ENCODE measurements at regions not wholly inside any gene's neighbourhood (a gene's known extent, or its start where the extent isn't known, plus 50 kb on each side); places are given as distances from the start of the nearest gene placed in this dataset.

DNA sequence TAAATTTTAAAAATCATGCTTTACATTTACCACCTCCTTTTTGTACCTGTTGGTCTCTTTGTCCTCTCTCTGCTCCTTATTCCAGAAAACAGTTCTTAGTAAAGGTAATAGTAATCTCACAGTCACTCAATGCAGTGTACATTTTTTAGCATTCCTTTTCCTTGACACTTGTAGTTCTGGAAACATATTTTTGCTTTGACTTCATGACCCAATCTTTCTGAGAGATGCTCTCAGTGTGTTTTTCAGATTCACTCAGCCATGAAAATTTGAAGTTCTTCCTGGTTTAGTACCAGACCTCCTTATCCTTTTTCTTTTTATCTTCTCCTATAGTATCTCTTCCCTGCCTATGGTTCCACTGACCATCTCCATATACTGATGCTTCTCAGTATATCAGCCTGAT is 747.5 kb upstream of the ZEB2 start:
- TF ChIP-seq, protein P1, sequence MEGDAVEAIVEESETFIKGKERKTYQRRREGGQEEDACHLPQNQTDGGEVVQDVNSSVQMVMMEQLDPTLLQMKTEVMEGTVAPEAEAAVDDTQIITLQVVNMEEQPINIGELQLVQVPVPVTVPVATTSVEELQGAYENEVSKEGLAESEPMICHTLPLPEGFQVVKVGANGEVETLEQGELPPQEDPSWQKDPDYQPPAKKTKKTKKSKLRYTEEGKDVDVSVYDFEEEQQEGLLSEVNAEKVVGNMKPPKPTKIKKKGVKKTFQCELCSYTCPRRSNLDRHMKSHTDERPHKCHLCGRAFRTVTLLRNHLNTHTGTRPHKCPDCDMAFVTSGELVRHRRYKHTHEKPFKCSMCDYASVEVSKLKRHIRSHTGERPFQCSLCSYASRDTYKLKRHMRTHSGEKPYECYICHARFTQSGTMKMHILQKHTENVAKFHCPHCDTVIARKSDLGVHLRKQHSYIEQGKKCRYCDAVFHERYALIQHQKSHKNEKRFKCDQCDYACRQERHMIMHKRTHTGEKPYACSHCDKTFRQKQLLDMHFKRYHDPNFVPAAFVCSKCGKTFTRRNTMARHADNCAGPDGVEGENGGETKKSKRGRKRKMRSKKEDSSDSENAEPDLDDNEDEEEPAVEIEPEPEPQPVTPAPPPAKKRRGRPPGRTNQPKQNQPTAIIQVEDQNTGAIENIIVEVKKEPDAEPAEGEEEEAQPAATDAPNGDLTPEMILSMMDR (IDR thresholded peaks at IDR 0.05; ENCODE audit: unreplicated experiment) = no peak
- no TSS peak for BruUV-seq (replicated peaks)
- ChIA-PET POLR2A (no interaction called here), CTCF (no interaction called here)
- Mint-ChIP-seq H3K27me3 (ENCODE audit: insufficient read depth, unreplicated experiment) (no peaks in the 10 kb centered on the region), H3K36me3 (ENCODE audit: insufficient read depth, unreplicated experiment) (no peaks in the 10 kb centered on the region), H3K4me3 (ENCODE audit: unreplicated experiment) (no peak overlapping the region), H3K4me1 (ENCODE audit: insufficient read depth, unreplicated experiment) (no peaks in the 10 kb centered on the region), H3K9me3 (ENCODE audit: unreplicated experiment) (peaks cover 4% of the 10 kb centered on the region), H3K27ac (ENCODE audit: low read depth, unreplicated experiment) (no peak overlapping the region)
- intact Hi-C loops (cut with micrococcal nuclease) = no loop called here
- DNase-seq (ENCODE audit: unreplicated experiment) = no peak

DNA sequence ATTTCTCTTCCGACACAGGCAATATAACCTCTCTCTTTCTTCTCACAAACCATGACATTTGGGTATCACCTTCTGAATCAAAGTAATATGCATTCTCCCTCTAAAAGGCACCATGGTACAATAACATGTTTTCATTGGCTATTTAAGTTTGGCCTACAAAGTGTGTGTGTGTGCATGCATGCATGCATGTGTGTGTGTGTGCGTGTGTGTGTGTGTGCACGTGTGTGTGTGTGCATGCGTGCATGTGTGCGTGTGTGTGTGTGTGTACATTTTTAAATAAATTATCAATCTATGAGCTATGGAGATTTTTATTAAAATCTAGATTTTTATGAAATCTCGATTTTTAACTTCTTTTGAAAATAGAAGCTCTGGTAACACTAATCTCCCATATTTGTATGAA is 745.3 kb upstream of the ZEB2 start:
- POLR2A ChIA-PET = no interaction called here
- DNase-seq (ENCODE audit: unreplicated experiment) = no peak
- H3K9me3 Mint-ChIP-seq (ENCODE audit: unreplicated experiment) = no peaks in the 10 kb centered on the region
- TF ChIP-seq, protein P1 (IDR thresholded peaks at IDR 0.05; ENCODE audit: unreplicated experiment) = no peak
- H3K4me1 Mint-ChIP-seq (ENCODE audit: insufficient read depth, unreplicated experiment) = no peaks in the 10 kb centered on the region
- H3K36me3 Mint-ChIP-seq (ENCODE audit: insufficient read depth, unreplicated experiment) = no peaks in the 10 kb centered on the region
- intact Hi-C loops (cut with micrococcal nuclease) = no loop called here
- no peaks in the 10 kb centered on the region for H3K27me3 Mint-ChIP-seq (ENCODE audit: insufficient read depth, unreplicated experiment)
- CTCF ChIA-PET = no interaction called here
- H3K4me3 Mint-ChIP-seq (ENCODE audit: unreplicated experiment) = no peak overlapping the region
- BruUV-seq (replicated peaks) = no TSS peak
- no peak overlapping the region for H3K27ac Mint-ChIP-seq (ENCODE audit: low read depth, unreplicated experiment)

DNA sequence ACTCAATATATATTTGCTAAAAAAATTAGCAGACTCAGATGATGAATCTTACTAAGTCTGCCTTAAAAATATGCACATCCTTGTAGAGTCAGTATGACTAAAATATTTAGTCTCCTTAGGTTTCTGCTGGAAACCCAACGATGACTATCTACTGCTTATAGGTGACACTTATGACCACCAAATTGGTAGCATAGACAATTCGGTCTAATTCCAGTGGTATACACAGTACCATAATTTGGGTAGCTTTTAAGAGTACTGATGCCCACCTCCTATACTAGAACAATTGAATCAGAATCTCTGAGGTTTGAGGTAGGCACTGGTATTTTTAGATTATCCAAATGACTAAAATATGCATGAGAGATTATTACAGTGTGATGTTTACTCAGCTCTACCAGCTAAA is 740.8 kb upstream of the ZEB2 start:
- POLR2A ChIA-PET = no interaction called here
- TF ChIP-seq, protein P1 (IDR thresholded peaks at IDR 0.05; ENCODE audit: unreplicated experiment) = no peak
- Mint-ChIP-seq H3K4me1 (ENCODE audit: insufficient read depth, unreplicated experiment) (no peaks in the 10 kb centered on the region), H3K36me3 (ENCODE audit: insufficient read depth, unreplicated experiment) (no peaks in the 10 kb centered on the region), H3K27ac (ENCODE audit: low read depth, unreplicated experiment) (no peak overlapping the region), H3K4me3 (ENCODE audit: unreplicated experiment) (no peak overlapping the region), H3K27me3 (ENCODE audit: insufficient read depth, unreplicated experiment) (no peaks in the 10 kb centered on the region), H3K9me3 (ENCODE audit: unreplicated experiment) (no peaks in the 10 kb centered on the region)
- CTCF ChIA-PET = no interaction called here
- intact Hi-C loops (cut with micrococcal nuclease) = no loop called here
- no TSS peak for BruUV-seq (replicated peaks)
- DNase-seq (ENCODE audit: unreplicated experiment) = no peak

DNA sequence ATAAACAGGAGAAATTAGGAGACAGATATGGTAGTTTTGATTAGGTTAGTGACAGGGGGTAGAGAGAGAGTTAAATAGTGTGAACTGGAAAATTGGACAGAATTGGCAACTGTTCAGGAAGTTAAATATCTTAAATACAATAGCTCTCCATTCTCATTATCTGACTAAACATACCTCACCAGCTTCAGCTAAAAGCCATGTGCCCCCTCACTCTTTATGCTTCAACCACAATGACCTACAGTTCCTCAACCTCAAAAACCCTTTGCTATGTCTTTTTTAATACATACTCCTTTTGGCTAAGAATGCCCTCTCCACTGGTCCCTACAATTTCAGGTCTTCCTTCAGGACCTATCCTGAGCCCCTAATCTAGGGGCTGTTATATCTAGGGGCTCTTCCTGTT is 740.2 kb upstream of the ZEB2 start:
- intact Hi-C loops (cut with micrococcal nuclease) = no loop called here
- Mint-ChIP-seq H3K4me1 (ENCODE audit: insufficient read depth, unreplicated experiment) (no peaks in the 10 kb centered on the region), H3K9me3 (ENCODE audit: unreplicated experiment) (no peaks in the 10 kb centered on the region), H3K27ac (ENCODE audit: low read depth, unreplicated experiment) (no peak overlapping the region), H3K27me3 (ENCODE audit: insufficient read depth, unreplicated experiment) (no peaks in the 10 kb centered on the region), H3K4me3 (ENCODE audit: unreplicated experiment) (no peak overlapping the region), H3K36me3 (ENCODE audit: insufficient read depth, unreplicated experiment) (no peaks in the 10 kb centered on the region)
- ChIA-PET CTCF (no interaction called here), POLR2A (no interaction called here)
- DNase-seq (ENCODE audit: unreplicated experiment) = no peak
- BruUV-seq (replicated peaks) = no TSS peak
- TF ChIP-seq, protein P1 (IDR thresholded peaks at IDR 0.05; ENCODE audit: unreplicated experiment) = no peak

Measured in MCF 10A (cell line).